Kidney epithelial cell (primary cell): ENCODE measurements at regions not wholly inside any gene's neighbourhood (a gene's known extent, or its start where the extent isn't known, plus 50 kb on each side); places are given as distances from the start of the nearest gene placed in this dataset.

Experiments used
- DNase-seq: peaks from one replicate; pipeline ENCODE4 v3.0.0-alpha.2; 2010; ENCODE audit warnings: low read depth
- H3K27me3 ChIP-seq: 2 replicates; pipeline ENCODE4 v1.6.0; 2011; ENCODE audit warnings: low read length; ENCODE audit not compliant: control insufficient read depth, insufficient read depth
- H3K36me3 ChIP-seq: 2 replicates; pipeline ENCODE4 v1.5.1; 2011; ENCODE audit warnings: low read length; ENCODE audit not compliant: control insufficient read depth, insufficient read depth
- H3K4me3 ChIP-seq: 2 replicates; pipeline ENCODE4 v1.5.1; 2011; ENCODE audit warnings: low read depth, mild to moderate bottlenecking, control low read depth, low read length
- TF ChIP-seq, protein P1 (sequence below): IDR thresholded peaks from 2 replicates; pipeline ENCODE4 v1.5.1; 2011; ENCODE audit warnings: mild to moderate bottlenecking, moderate library complexity, low read length, control low read depth, inconsistent platforms; ENCODE audit not compliant: insufficient read depth, poor library complexity, severe bottlenecking

DNA sequence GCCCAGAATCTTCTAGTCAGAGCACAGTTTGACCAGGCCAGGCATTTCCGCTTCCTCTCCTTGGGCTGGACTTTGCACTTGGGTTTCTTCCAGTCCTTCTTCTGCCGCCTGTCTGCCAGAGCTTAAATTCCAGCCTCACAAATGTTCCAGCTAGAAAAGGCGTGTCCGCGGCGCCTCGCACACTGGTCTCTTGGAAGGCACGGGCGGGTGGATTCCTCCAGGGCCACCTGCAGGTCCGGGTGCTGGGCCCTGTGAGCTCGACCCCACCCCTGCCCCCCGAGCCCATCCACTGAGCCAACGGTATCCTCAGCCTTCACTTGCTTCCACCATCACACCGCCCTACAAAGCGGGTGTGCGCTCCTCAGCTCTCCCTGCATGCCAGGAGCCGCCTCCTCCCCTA, 2026.5 kb downstream of the TP53TG3F start:
- TF ChIP-seq, protein P1, sequence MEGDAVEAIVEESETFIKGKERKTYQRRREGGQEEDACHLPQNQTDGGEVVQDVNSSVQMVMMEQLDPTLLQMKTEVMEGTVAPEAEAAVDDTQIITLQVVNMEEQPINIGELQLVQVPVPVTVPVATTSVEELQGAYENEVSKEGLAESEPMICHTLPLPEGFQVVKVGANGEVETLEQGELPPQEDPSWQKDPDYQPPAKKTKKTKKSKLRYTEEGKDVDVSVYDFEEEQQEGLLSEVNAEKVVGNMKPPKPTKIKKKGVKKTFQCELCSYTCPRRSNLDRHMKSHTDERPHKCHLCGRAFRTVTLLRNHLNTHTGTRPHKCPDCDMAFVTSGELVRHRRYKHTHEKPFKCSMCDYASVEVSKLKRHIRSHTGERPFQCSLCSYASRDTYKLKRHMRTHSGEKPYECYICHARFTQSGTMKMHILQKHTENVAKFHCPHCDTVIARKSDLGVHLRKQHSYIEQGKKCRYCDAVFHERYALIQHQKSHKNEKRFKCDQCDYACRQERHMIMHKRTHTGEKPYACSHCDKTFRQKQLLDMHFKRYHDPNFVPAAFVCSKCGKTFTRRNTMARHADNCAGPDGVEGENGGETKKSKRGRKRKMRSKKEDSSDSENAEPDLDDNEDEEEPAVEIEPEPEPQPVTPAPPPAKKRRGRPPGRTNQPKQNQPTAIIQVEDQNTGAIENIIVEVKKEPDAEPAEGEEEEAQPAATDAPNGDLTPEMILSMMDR: no peak

DNA sequence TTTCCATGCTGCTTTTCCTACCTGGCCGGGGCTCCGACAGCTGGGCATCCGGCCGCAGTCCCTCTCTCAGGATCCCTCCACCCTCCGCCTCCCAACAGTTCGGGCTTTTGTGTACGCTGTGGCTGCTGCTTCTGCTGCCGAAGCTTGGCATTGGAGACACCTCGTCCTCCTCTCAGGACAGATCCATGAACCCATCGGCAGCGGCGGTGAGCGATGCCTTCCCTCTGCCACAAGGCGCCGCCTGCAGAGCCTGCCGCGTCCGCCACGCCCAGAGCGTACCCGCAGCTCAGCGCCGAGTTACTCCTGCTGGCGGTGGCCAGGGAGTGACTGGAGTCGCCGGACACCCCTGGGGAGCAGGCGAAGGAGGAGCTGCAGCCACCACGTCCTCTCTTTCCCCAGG, 2032.8 kb downstream of the TP53TG3F start:
- Histone ChIP-seq H3K4me3 (no peak overlapping the region), H3K36me3 (no peaks in the 10 kb centered on the region), H3K27me3 (no peaks in the 10 kb centered on the region)
- DNase-seq: no peak
- TF ChIP-seq, protein P1: no peak

More for the DNA sequence above, 2026.5 kb downstream of the TP53TG3F start:
- no peaks in the 10 kb centered on the region for H3K36me3 ChIP-seq
- no peak overlapping the region for H3K4me3 ChIP-seq
- DNase-seq: no peak
- no peaks in the 10 kb centered on the region for H3K27me3 ChIP-seq

DNA sequence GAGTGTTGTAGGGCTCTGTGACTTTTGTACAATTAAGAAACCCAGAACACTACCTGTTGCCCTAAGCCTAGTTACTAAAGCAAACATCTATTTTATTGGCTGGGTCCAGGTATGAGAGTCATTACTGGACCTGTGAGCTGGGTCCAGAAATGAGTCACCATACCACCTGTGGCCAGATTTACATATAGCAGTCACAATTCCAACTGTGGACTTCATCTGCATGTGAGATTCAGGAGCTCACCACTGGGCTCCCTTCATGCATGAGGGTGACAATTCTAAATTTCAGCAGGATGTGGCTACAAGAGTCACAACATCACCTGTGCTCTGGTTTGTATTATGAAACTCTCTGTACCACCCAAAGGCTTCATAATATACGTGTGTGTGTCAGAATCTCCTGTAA, 2038.0 kb downstream of the TP53TG3F start:
- TF ChIP-seq, protein P1: no peak
- Histone ChIP-seq H3K4me3 (no peak overlapping the region), H3K27me3 (no peaks in the 10 kb centered on the region), H3K36me3 (no peaks in the 10 kb centered on the region)
- no peak for DNase-seq

DNA sequence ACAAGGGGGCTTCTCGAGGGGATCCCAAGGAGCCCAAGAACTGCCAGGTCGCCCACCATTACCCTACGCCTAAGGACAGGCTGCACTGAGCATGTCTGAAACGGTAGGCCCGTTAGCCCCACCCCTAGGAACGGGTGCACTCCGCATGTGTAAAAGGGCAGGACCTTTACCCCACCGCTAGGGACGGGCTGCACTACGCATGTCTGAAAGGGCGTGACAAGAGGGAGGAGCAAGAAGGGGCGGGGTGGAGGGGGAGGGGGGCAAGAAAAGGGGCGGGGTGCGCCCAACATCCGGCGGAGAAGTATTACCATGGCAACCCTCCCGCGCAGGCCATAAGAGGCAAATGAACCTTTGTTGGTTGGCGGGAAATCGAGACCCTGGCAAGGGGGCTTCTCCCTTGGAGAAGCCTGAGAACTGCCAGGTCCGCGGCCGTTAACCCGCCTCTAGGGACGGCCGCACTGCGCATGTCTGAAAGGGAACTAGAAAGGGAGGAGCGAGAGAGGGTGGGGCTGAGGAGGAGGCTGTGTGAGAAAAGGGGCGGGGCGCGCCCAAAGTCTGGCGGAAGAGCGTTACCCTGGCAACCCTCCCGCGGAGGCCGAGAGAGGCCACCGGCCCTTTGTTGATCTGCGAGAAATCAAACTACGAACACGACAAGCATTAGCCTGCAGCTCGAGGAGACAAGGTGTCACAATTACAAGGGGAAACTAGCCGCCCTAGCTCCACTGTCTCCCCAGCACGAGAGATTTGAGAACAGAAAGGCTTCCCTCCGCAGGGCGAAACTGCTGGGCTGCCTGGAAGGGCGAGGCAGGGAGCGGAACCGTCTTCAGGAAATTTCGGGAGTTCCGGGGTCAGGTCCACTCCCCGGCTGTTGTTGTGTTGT, 2046.8 kb downstream of the TP53TG3F start:
- TF ChIP-seq, protein P1: no peak
- Histone ChIP-seq H3K4me3 (no peak overlapping the region), H3K27me3 (no peaks in the 10 kb centered on the region), H3K36me3 (no peaks in the 10 kb centered on the region)
- DNase-seq: no peak

DNA sequence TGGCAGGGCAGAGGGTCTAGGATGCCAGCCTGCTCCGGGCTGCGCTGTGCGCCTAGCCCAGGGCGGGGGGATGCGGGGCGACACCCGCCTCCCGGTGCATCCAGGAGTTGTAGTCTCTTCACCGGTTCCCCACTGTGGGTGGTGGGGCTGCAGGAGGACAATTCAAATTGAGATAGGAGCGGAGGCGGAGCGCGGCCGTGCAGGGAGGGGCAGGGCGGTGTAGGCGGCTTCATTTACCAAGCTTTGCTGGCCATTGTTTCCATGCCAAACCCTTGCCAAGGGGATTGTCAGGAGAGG, 2047.4 kb downstream of the TP53TG3F start:
- H3K27me3 ChIP-seq: no peaks in the 10 kb centered on the region
- no peak overlapping the region for H3K4me3 ChIP-seq
- no peaks in the 10 kb centered on the region for H3K36me3 ChIP-seq
- DNase-seq: no peak
- TF ChIP-seq, protein P1: no peak

DNA sequence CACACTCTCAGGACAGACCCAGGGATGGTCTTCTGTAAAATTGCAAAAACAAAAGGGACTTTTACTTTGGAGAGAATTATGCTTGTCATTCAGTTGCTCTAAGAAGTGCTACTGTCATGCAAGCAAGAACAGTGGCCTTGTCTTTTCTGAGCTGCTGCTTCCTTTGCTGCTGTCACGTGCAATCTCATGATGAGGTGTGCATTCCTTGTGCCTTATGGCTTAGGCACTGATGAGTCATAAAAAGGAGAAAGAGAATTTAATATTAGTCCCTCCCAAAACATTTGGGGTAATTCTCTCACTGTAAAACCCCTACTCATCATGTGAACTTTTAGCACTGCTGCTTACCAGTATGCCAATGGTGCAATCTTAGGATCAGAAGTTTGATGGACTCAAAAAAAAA, 2051.3 kb downstream of the TP53TG3F start:
- TF ChIP-seq, protein P1: no peak
- no peaks in the 10 kb centered on the region for H3K27me3 ChIP-seq
- H3K36me3 ChIP-seq: no peaks in the 10 kb centered on the region
- no peak overlapping the region for H3K4me3 ChIP-seq
- no peak for DNase-seq
